ENCODE measurements at regions not wholly inside any gene's neighbourhood (a gene's known extent, or its start where the extent isn't known, plus 50 kb on each side); places are given as distances from the start of the nearest gene placed in this dataset.

DNA sequence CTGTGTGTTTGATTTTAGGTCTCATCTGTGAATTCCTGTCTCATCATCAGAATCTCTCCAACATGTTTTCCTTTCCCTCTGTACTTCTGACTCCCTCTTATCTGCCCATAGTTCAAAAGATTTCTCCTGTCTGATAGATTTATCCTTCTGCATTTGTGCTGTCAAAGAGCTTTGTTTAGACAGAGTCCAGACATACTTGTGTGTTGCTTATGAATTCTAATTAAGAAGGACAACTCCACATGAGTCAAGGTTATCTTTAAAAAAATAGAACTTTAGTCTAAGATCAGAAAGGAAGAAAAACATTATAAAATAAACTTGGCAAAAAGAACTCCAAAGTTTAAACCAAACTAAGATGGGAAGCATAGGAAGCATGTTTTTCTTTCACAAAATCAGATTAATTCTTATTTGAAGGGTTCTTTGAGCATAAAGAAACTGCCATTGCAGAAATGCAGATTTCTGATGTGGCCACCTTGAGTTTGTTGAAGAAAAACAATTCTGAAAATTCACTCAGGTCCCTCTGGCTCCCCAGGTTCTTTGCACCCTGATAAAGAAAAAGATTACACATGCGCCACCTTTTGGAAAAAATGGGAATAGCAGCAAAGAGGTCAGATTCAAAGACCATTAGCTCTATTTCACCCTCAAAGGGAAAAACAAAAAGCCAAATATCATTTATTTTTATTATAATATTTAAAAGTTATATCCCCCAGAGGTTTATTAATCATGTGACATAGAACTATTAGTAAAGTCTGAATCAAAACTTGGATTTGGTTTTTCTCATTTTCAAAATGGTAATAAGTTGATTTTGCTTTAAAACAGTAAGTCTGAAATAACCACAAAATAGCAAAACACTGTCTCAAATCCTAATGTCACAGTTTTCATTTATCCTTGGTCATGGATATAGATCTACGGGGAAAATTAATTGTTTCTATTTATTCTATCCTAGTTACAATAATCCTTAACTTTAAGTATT is 143.7 kb upstream of the DCN start:
- H3K36me3 Mint-ChIP-seq (ENCODE audit: insufficient read depth, unreplicated experiment), result no peaks in the 10 kb centered on the region

DNA sequence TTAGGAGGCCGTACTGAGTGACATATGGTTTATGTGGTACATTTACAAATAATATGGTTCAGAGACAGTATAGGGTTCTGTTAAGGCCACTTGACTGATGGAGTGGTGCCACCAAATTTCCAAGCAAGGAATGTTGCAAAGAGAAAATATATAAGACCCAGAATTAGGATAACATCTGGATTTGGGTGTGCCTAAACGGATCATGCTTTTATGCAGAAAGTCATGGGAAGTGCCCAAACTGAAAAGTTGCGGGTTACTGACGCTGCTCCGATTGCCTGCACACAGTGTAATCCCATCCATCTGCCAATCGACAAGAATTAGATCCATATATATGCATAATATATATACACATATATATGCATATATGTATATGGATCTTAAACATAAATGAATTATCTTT is 138.4 kb upstream of the DCN start:
- Mint-ChIP-seq H3K9me3 (ENCODE audit: unreplicated experiment) (no peaks in the 10 kb centered on the region), H3K4me1 (ENCODE audit: insufficient read depth, unreplicated experiment) (no peaks in the 10 kb centered on the region), H3K27me3 (ENCODE audit: insufficient read depth, unreplicated experiment) (peaks cover 33% of the 10 kb centered on the region), H3K36me3 (ENCODE audit: insufficient read depth, unreplicated experiment) (no peaks in the 10 kb centered on the region), H3K4me3 (ENCODE audit: unreplicated experiment) (no peak overlapping the region), H3K27ac (ENCODE audit: low read depth, unreplicated experiment) (no peak overlapping the region)
- ChIA-PET POLR2A (no interaction called here), CTCF (interaction anchor here (0.7 kb wide), 1 partner anchor 130 kb away, joined by 3 read pairs; no protein-coding TSS in a partner anchor)
- intact Hi-C loops (cut with micrococcal nuclease), result no loop called here
- no peak for DNase-seq (ENCODE audit: unreplicated experiment)
- TF ChIP-seq, protein P1, sequence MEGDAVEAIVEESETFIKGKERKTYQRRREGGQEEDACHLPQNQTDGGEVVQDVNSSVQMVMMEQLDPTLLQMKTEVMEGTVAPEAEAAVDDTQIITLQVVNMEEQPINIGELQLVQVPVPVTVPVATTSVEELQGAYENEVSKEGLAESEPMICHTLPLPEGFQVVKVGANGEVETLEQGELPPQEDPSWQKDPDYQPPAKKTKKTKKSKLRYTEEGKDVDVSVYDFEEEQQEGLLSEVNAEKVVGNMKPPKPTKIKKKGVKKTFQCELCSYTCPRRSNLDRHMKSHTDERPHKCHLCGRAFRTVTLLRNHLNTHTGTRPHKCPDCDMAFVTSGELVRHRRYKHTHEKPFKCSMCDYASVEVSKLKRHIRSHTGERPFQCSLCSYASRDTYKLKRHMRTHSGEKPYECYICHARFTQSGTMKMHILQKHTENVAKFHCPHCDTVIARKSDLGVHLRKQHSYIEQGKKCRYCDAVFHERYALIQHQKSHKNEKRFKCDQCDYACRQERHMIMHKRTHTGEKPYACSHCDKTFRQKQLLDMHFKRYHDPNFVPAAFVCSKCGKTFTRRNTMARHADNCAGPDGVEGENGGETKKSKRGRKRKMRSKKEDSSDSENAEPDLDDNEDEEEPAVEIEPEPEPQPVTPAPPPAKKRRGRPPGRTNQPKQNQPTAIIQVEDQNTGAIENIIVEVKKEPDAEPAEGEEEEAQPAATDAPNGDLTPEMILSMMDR (IDR thresholded peaks at IDR 0.05; ENCODE audit: unreplicated experiment), result no peak
- BruUV-seq (replicated peaks), result no TSS peak

More for the DNA sequence above, 143.7 kb upstream of the DCN start:
- Mint-ChIP-seq H3K4me1 (ENCODE audit: insufficient read depth, unreplicated experiment) (no peaks in the 10 kb centered on the region), H3K27me3 (ENCODE audit: insufficient read depth, unreplicated experiment) (peaks cover 38% of the 10 kb centered on the region), H3K9me3 (ENCODE audit: unreplicated experiment) (no peaks in the 10 kb centered on the region), H3K4me3 (ENCODE audit: unreplicated experiment) (no peak overlapping the region), H3K27ac (ENCODE audit: low read depth, unreplicated experiment) (no peak overlapping the region)
- intact Hi-C loops (cut with micrococcal nuclease), result loop anchor here (1.0 kb wide), 2 partner anchors 148 to 348 kb away; no protein-coding TSS in a partner anchor
- CTCF ChIA-PET, result interaction anchor here (0.5 to 9.9 kb wide), 19 partner anchors 9 to 1435 kb away, joined by 3 to 196 read pairs (median 4); no protein-coding TSS in a partner anchor
- DNase-seq (ENCODE audit: unreplicated experiment), result peak; percentile 72
- TF ChIP-seq, protein P1 (IDR thresholded peaks at IDR 0.05; ENCODE audit: unreplicated experiment), result peak; percentile 67
- POLR2A ChIA-PET, result interaction anchor here (0.6 to 4.2 kb wide), 10 partner anchors 12 to 819 kb away, joined by 3 to 27 read pairs (median 4); no protein-coding TSS in a partner anchor
- no TSS peak for BruUV-seq (replicated peaks)

DNA sequence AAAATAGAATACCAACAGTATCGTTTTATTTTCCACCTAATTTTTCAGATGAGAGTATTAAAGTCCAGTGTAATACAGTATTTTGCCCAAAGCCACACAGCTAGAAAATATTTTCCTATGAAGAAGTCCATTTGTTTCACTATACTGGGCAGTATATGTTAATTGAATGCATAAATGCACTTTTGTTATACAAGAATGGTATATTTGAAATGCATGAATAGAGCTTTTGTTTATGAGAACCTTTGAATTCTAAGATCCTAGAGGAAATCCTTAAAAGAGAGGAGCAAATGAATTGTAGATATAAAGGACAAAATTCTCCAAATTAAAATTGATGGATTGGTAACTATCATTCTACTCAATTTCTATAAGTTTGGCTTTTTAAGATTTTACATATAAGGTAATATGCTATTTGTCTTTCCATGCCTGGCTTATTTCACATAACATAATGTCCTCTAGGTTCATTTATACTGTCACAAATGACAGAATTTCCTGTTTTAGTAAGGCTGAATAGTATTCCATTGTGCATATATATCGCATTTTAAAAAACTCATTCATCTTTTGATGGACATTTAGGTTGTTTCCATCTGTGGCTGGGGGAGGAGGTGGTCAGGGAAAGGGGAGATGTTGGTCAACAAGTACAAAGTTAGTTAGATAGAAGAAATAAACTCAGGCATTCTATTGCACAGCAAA is 136.6 kb upstream of the DCN start:
- Mint-ChIP-seq H3K4me1 (ENCODE audit: insufficient read depth, unreplicated experiment) (no peaks in the 10 kb centered on the region), H3K27me3 (ENCODE audit: insufficient read depth, unreplicated experiment) (peaks cover 40% of the 10 kb centered on the region), H3K9me3 (ENCODE audit: unreplicated experiment) (no peaks in the 10 kb centered on the region), H3K36me3 (ENCODE audit: insufficient read depth, unreplicated experiment) (no peaks in the 10 kb centered on the region), H3K27ac (ENCODE audit: low read depth, unreplicated experiment) (no peak overlapping the region), H3K4me3 (ENCODE audit: unreplicated experiment) (no peak overlapping the region)
- TF ChIP-seq, protein P1 (IDR thresholded peaks at IDR 0.05; ENCODE audit: unreplicated experiment), result no peak
- no TSS peak for BruUV-seq (replicated peaks)
- POLR2A ChIA-PET, result interaction anchor here (0.6 to 0.8 kb wide), 2 partner anchors 23 to 174 kb away, joined by 3 read pairs; no protein-coding TSS in a partner anchor
- DNase-seq (ENCODE audit: unreplicated experiment), result no peak
- CTCF ChIA-PET, result interaction anchor here (0.7 to 1.0 kb wide), 2 partner anchors 11 to 341 kb away, joined by 4 to 6 read pairs; no protein-coding TSS in a partner anchor
- intact Hi-C loops (cut with micrococcal nuclease), result no loop called here

DNA sequence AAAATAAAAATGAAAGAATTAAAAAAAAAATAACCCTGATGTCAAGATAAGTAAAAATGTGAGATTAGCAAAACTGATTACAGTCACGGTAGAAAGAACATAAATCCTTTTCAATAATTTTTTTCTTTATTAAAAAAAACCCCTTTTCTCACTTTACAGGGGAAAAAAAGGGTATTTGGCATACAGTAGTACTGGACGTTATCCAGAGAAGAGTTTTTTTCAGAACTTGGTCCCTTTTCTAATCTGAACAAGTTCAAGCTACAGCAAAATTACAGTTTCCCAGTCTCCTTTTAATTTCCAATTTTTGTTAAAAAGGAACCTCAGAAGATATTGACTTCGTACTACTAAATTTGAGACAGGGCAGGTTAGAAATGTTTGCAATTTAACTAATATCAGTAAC is 134.7 kb upstream of the DCN start:
- no peaks in the 10 kb centered on the region for H3K9me3 Mint-ChIP-seq (ENCODE audit: unreplicated experiment)
- POLR2A ChIA-PET, result no interaction called here
- H3K4me3 Mint-ChIP-seq (ENCODE audit: unreplicated experiment), result no peak overlapping the region
- TF ChIP-seq, protein P1 (IDR thresholded peaks at IDR 0.05; ENCODE audit: unreplicated experiment), result no peak
- H3K27me3 Mint-ChIP-seq (ENCODE audit: insufficient read depth, unreplicated experiment), result peaks cover 43% of the 10 kb centered on the region
- intact Hi-C loops (cut with micrococcal nuclease), result no loop called here
- H3K36me3 Mint-ChIP-seq (ENCODE audit: insufficient read depth, unreplicated experiment), result no peaks in the 10 kb centered on the region
- DNase-seq (ENCODE audit: unreplicated experiment), result no peak
- no TSS peak for BruUV-seq (replicated peaks)
- CTCF ChIA-PET, result interaction anchor here (0.6 kb wide), 1 partner anchor 339 kb away, joined by 5 read pairs; no protein-coding TSS in a partner anchor
- no peak overlapping the region for H3K27ac Mint-ChIP-seq (ENCODE audit: low read depth, unreplicated experiment)
- no peaks in the 10 kb centered on the region for H3K4me1 Mint-ChIP-seq (ENCODE audit: insufficient read depth, unreplicated experiment)

All from MCF 10A (cell line).